ENCODE measurements at regions not wholly inside any gene's neighbourhood (a gene's known extent, or its start where the extent isn't known, plus 50 kb on each side); places are given as distances from the start of the nearest gene placed in this dataset.

GRCh38 chr3:68614087-68614486, 318.3 kb downstream of the TAFA4 start:
- TF ChIP-seq CTCF (IDR thresholded peaks at IDR 0.05; ENCODE audit: low read depth, low read length) (no peak), POLR2A (IDR thresholded peaks at IDR 0.05; ENCODE audit: extremely low read depth, insufficient read length) (no peak), MAX (IDR thresholded peaks at IDR 0.05; ENCODE audit: low read depth, low read length) (no peak)

Measured in NB4 (cell line).